ENCODE measurements at regions not wholly inside any gene's neighbourhood (a gene's known extent, or its start where the extent isn't known, plus 50 kb on each side); places are given as distances from the start of the nearest gene placed in this dataset.
"Not testable (repeated sequence)": the region's sequence is repeated elsewhere in the genome, so short reads cannot be mapped to it uniquely, and the experiment has no call there.

GRCh38 chr1:115530407-115530806 lies 111.4 kb upstream of the VANGL1 start:
- H3K9me3 ChIP-seq: peaks cover 0 to 14% (median 5%) of the 10 kb centered on the region in 8 donors
- no peak overlapping the region for H3K4me3 ChIP-seq
- H3K4me1 ChIP-seq: no peaks in the 10 kb centered on the region
- 46 to 88% (median 81%) methylated on average over 1 of the region's 1 CpG for WGBS, 5 donors
- no peak for TF ChIP-seq POLR2A (IDR thresholded peaks at IDR 0.05)
- no peaks in the 10 kb centered on the region for H3K36me3 ChIP-seq
- intact Hi-C loops (cut with DNase I; ENCODE audit: low total_unique reads): no loop called here
- peaks cover 0 to 6% (median 0%) of the 10 kb centered on the region in 7 donors for H3K27me3 ChIP-seq (replicated peaks in 1 of 7)
- no peak overlapping the region for H3K27ac ChIP-seq
- no peak for DNase-seq

GRCh38 chr1:115529216-115529897 lies 112.4 kb upstream of the VANGL1 start:
- H3K27me3 ChIP-seq (replicated peaks in 1 of 7): no peaks in the 10 kb centered on the region
- intact Hi-C loops (cut with DNase I; ENCODE audit: low total_unique reads): no loop called here
- peaks cover 0 to 3% (median under 1%) of the 10 kb centered on the region in 8 donors for H3K9me3 ChIP-seq
- 53 to 95% (median 77%) methylated on average over 2 of the region's 2 CpGs for whole genome bisulfite sequencing, 5 donors
- peaks cover 0 to 3% (median 0%) of the 10 kb centered on the region in 6 donors for H3K4me1 ChIP-seq
- no peaks in the 10 kb centered on the region for H3K36me3 ChIP-seq
- TF ChIP-seq POLR2AphosphoS5 (IDR thresholded peaks at IDR 0.05) (no peak), POLR2A (IDR thresholded peaks at IDR 0.05) (no peak), CTCF (IDR thresholded peaks at IDR 0.05 in 8 of 11, conservative IDR thresholded peaks at IDR 0.05 in 3 of 11) (no peak)
- H3K27ac ChIP-seq: no peak overlapping the region
- H3K4me3 ChIP-seq: no peak overlapping the region
- no peak for DNase-seq

DNA sequence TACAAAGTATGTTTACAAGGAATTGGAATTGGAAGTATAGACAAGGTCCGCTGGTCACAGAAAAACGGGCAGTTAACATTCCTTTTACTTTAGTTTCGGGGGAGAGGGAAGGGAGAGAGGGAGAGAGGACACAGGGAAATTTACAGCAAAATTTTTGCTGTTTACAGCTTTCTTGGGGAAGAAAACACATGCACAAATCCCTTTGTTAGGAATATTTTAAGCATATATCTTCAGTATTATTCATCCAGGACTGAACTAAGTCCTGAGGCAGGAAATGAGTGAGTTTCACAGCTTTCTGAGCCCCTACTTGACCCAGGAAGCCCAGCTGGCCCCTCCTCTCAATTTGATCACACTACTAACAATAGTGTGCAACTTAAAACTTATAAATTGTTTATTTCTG lies 113.4 kb upstream of the VANGL1 start:
- H3K36me3 ChIP-seq; H3K9me3 ChIP-seq; H3K4me1 ChIP-seq; H3K27ac ChIP-seq; H3K4me3 ChIP-seq; intact Hi-C loops (cut with DNase I; ENCODE audit: low total_unique reads); H3K27me3 ChIP-seq (replicated peaks in 1 of 7); DNase-seq: not testable (repeated sequence)
- 66 to 87% (median 79%) methylated on average over 3 of the region's 3 CpGs for WGBS, 5 donors

DNA sequence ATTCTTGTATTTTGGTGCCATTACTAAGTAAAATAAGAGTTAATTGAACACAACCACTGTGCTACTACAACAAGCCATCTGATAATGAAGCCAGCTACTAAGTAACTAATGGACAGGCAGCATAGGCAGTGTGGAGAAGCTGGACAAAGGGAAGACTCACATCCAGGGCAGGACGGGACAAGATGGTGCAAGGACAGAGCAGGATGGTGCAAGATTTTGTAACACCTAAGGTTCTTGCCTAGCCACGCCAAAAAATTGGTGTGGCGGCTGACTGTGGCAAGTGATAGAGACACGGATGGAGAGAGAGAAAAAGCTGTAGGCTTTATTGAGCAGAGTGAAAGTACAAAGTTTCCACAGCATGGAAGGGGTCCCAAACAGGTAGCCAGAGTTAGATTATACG lies 114.0 kb upstream of the VANGL1 start:
- intact Hi-C loops (cut with DNase I; ENCODE audit: low total_unique reads): no loop called here
- WGBS, 5 donors: 78 to 90% (median 79%) methylated on average over 5 of the region's 5 CpGs

GRCh38 chr1:115526900-115527299 lies 114.9 kb upstream of the VANGL1 start:
- H3K4me1 ChIP-seq: peaks cover 0 to 5% (median 0%) of the 10 kb centered on the region in 6 donors
- no peak for DNase-seq
- no peaks in the 10 kb centered on the region for H3K9me3 ChIP-seq
- H3K27me3 ChIP-seq (replicated peaks in 1 of 7): no peaks in the 10 kb centered on the region
- H3K36me3 ChIP-seq: no peaks in the 10 kb centered on the region
- intact Hi-C loops (cut with DNase I; ENCODE audit: low total_unique reads): no loop called here
- H3K27ac ChIP-seq: no peak overlapping the region
- no peak for TF ChIP-seq CTCF (IDR thresholded peaks at IDR 0.05 in 8 of 11, conservative IDR thresholded peaks at IDR 0.05 in 3 of 11)
- no peak for TF ChIP-seq POLR2AphosphoS5 (IDR thresholded peaks at IDR 0.05)
- TF ChIP-seq POLR2A (IDR thresholded peaks at IDR 0.05): no peak
- H3K4me3 ChIP-seq: no peak overlapping the region

More for the DNA sequence above, 114.0 kb upstream of the VANGL1 start:
- TF ChIP-seq POLR2A (IDR thresholded peaks at IDR 0.05) (no peak), POLR2AphosphoS5 (IDR thresholded peaks at IDR 0.05) (no peak), CTCF (IDR thresholded peaks at IDR 0.05 in 8 of 11, conservative IDR thresholded peaks at IDR 0.05 in 3 of 11) (no peak)
- no peak overlapping the region for H3K27ac ChIP-seq
- H3K4me3 ChIP-seq: no peak overlapping the region
- H3K9me3 ChIP-seq: no peaks in the 10 kb centered on the region
- DNase-seq: no peak
- peaks cover 0 to 5% (median 0%) of the 10 kb centered on the region in 6 donors for H3K4me1 ChIP-seq
- H3K27me3 ChIP-seq (replicated peaks in 1 of 7): no peaks in the 10 kb centered on the region
- no peaks in the 10 kb centered on the region for H3K36me3 ChIP-seq
